ENCODE measurements at regions not wholly inside any gene's neighbourhood (a gene's known extent, or its start where the extent isn't known, plus 50 kb on each side); places are given as distances from the start of the nearest gene placed in this dataset.

DNA sequence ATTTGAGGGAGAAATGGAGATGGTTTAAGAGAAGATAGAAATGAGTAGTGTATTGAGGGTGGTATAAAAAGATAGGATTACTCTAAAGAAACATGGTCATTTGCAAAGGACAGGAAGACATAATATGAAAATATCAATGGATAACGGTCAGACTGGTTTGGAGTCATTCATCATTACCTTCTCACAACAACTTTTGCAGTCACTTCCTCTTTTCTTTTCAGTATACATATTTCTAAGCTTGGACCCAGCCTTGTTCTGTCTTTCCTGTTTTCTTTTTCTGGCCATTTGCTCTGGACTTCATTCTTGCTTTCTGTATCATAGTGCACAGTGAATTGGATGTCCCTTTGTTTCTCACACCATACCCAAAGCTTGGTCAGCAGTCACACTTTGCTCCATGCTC lies 966.5 kb upstream of the TYRP1 start:
- DNase-seq (ENCODE audit: low read depth), result no peak

DNA sequence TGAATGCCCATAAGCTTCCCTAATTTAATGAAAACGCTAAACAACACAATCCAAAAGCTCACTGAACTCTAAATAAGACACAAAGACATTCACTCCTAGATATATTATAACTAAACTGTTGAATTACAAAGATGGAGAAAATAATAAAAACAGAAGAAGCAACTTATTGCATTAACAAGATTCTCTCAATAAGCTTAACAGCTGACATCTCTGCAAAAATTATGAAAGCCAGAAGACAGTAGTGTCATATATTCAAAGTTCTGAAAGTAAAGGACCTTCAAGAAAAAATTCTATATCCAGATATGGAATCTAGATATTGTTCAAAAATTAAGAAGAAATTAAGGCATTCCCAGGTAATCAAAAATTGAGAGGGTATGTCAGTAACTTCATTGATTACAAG lies 957.8 kb upstream of the TYRP1 start:
- DNase-seq (ENCODE audit: low read depth), result no peak

DNA sequence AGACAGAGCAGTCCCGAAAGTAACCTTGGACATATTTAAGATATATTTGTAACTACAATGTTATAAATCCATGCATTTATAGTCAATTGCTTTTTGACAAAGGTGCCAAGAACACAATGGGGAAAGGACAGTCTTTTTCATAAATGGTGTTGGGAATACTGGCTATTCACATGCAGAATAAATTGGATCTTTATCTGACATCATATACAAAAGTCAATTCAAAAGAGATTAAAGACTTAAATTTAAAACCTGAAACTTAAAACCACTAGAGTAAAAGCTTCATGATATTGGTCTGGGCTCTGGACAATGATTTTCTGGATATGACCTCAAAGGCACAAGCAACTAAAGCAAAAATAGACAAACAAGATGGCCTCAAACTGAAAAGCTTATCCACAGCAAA lies 950.7 kb upstream of the TYRP1 start:
- DNase-seq (ENCODE audit: low read depth), result no peak

DNA sequence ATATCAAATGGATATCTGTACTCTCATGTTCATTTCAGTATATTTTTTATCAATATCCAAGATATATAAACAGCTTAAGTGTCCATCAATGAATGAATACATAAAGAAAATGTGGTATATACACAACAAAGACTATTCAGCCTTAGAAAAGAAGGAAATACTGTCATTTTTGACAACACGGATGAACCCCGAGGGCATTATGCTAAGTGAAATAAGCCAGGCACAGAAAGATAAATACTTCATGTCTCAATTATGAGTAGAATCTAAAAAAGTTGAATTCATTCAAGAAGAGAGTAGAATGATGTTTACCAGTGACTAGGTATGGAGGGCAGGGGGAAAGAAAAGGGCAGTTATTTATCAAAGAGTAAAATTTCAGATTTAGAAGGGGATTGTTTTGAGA lies 949.8 kb upstream of the TYRP1 start:
- no peak for DNase-seq (ENCODE audit: low read depth)

DNA sequence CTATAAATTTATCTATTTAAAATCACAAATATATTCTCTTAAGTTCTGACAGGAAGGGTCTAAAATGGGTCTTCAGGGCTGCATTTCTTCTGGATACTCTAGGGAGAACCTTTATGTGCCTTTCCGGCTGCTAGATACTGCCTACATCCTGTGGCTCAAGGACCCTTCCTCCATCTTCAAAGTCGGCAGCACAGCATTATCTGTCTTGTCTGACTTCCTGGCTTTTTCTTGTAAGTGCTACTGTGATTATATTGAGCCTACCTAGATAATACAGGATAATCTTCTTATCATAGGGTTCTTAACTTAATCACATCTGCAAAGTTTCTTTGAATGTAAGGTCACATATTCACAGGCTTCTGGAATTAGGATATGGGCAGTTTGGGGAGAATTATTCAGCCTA lies 943.8 kb upstream of the TYRP1 start:
- DNase-seq (ENCODE audit: low read depth), result no peak

DNA sequence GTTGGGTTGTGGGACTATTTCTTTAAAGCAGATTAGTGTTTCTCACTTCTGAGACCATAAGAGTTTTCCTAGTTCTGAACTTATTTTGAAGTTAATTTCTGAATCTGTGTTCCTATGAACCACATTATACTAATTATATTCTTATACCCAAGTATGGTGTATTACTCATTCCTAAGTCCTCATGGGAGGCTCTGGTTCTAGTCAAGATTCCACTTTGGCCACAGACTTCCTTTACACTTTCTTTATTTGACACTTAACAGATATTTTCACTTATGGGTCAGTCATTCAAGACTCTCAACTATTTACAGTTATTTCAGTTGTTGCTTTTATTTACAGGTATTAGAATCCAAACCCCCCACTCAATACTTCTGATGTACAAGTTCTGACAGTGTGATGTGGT lies 937.2 kb upstream of the TYRP1 start:
- DNase-seq (ENCODE audit: low read depth), result no peak

DNA sequence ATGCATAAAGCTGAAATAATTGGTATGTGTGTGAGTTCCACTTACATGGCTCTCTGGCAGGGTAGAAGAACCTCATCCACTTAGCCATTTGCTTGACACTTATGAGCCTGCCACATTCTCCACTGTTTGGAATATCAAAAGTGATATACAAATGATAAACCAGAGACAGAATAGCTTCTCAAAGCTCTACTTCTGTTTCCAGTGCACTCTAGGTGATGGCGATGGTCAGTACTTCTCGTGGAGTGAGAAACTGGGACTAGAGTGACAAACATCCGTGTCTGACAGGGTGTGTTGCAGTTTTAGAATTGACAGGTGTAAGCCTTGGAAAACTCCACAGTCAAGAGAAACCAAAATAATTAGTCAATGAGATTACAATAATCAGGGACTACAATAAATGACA lies 935.8 kb upstream of the TYRP1 start:
- no peak for DNase-seq (ENCODE audit: low read depth)

DNA sequence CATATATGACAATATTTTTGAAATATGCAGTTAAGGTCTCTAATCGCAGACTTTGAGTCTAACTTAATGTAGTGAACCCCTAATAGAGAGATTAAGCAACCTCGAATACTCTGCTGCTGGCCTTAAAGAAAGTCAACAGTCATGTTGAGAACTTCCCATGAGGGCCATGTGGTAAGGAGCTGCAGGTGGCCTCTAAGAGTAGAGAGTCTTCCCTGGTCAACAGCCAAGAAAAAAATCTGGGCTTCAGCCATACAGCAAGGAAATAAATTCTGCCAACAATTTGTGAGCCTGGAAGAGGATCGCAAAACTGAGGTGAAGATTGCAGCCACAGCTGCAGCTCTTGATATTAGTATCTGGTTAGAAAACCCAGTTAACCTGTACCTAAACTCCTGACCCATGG lies 935.2 kb upstream of the TYRP1 start:
- no peak for DNase-seq (ENCODE audit: low read depth)

DNA sequence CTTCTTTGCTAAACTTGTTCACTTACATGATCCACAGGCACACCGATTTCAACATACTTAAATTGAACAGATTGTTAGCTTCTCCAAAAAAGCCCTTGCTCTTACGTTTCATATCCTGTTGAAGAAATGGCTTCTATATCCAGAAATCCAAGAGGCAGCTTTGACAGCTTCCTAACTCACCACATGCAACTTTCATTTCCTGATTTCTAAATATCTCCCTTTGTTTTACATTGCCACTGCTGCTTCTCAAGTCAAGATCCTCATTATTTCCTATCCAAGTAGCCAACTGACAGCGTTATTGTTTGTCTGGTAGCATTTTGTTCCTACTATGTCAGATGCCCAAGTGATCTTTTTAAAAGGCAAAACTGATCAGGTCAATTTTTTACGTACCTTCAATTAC lies 913.2 kb upstream of the TYRP1 start:
- no peak for DNase-seq (ENCODE audit: low read depth)

DNA sequence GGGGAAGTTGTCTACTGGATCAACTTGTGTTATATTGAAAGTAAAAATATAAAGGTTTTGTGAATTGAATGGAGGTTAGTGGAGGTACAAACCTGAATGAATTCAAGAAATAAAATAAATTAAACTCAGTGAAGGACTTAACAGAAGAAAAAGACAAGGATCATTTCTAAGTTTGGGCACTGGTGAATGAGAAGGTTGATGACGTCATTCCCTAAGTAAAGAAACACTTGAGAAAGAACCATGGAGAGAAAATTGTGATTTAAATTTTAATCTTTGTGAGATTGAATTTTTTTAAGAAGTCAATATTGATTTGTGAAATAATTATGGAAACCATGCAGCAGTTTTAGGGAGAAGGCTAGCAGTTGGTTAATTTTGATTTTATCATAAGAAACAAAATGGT lies 900.3 kb upstream of the TYRP1 start:
- no peak for DNase-seq (ENCODE audit: low read depth)

DNA sequence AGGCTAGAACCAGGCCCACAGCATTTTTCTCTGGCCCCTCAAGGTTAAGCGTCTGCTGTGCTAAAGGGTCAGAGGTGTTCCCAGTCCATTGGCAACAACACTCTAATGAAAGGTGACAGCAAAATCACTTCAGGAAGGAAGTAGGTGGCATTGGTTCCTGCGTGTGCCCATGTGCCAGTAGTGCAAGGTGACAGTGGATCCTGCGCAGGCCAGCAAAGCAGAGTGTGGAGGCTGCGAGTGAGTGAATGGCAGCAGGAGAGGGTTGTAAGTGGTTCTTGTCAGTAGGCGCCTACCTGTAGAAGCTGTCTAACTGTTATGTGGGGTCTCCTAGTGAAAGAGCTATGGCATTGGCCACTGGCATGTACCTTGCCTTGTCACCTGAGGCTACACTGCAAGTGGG lies 898.2 kb upstream of the TYRP1 start:
- no peak for DNase-seq (ENCODE audit: low read depth)

DNA sequence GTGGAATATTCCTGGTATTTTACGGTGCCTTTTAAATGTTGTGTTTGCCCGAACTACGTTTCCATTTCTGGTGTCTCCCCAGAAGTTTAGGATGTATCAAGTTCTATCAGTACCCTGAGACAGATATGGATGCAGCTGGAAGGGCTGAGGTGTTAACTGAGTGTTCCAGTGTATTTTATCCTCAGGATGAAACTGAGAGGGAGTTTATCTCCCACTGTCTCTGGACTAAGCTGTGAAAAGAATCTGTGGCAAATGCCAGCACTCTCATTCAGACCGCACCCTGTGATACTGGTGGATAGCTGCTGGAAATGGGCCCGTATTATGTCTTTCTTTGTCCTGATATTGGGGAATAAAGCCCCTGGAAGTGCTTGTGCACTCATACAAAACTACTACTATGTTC lies 887.2 kb upstream of the TYRP1 start:
- no peak for DNase-seq (ENCODE audit: low read depth)

DNA sequence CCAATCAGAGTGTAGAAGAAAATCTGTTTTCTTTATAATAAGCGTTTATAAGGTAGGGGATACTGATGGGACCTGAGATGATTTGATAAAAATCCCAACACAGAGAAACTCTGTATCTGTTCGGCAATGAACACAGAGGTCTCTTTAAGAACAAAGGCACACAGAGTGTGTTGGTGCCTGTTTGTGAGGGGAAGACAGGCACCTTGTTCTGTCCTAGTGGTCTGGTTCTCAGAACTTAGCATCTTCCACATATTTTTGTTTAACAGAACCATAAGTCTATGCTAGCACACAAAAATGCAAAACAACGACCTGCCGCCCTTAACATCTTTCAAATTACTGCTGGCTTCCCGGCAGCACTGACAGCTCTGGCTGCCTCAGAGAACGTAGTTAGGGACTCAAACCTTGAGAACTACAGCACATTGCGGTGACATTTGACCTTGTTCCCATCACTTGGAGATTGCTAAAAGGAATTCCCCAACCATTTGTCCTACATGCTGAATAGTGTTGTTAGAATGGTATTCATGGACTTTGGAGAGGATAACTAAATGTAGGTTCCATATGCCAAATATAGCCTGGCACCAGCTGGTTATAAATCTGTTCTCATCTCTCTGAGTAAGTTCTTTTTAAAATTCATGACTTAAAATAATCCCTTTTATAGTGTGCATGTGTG lies 871.7 kb upstream of the TYRP1 start:
- DNase-seq (ENCODE audit: low read depth), result no peak

DNA sequence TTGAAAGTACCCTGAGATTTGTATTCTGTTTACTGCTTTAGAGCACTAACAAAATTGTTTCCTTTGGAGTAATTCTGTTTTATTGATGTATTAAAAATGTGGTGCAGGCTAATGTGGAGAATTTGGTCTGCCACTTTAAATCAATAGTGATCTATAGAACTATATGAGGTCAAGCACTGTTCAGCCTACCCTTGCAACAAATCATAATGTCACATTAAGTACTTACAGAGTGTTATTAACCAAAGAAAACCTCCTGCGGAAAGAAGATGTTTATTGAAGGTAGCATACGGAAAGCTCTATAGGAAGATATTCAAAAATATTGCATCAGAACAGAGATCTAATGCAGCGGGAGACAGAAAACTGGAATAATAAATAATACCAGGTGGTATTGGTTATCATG lies 865.0 kb upstream of the TYRP1 start:
- DNase-seq (ENCODE audit: low read depth), result no peak

DNA sequence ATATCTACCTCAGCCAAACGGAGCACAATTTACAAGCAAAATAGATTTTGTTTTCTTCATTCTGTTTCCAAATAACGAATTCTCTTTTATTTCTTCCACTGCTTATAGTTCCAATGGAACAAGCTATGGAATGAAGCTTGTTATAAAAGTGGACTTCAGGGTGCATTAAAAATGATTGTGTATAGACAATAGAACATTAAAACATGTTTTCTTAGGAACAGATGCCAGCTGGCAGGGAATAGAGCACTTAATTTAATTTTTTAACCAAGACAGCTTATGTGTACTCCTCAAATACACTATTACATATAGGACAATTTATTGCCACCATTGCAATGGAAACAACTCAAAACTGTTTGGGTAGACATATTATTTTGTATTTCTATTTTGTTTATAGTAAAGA lies 860.1 kb upstream of the TYRP1 start:
- DNase-seq (ENCODE audit: low read depth), result no peak

DNA sequence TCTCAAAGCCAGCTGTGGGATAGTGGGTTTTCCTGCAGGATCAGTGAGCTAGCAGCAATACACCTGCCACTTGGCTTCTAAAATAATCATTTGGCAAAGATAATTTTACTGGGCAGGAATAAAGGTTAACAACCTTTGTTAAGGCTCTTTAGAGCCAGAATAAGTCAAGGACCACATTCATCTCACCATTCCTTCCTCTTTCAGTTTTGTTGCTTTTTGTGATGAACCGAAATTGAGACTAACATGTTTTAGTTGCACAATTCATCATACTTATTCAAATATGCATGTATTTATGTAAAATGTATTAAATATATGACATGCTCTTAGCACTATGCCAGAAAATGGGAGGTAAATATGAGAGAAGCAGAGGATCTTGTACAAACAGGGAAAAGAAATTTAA lies 824.4 kb upstream of the TYRP1 start:
- no peak for DNase-seq (ENCODE audit: low read depth)

DNA sequence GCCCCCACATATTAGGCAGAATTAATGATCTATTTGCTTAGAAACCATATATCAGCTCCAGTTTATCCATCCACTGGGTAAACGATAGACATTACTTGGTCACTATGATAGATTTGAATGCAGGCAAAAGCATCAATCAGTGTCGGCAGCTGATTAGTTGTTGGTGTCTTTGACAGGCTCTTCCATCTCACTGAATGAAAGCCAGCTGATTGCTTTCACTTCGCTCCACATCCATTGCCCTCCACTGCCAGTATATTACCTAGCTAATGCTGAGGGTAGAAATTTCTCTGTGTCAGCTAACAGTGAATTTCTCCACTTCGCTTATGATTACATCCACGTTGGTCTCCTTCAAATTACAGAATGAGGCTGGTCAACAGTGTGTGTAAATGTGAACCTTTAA lies 821.3 kb upstream of the TYRP1 start:
- no peak for DNase-seq (ENCODE audit: low read depth)

DNA sequence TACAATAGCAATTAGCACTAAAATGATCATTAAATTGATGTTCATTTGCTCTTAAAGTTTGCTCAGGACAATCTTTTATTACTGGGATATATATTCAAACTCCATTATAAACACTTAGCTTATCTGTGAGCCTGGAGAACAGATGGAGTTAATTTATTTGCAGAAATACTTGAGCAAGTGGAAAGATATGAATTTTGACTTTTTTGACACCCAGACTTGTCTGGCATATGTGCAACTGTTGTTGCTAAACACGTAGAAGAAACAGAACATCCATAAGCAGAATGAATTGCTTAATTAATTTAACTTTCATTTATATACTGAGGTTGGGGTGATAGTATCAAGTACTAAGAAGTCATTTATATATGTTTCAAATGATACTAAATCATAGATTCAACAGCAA lies 820.7 kb upstream of the TYRP1 start:
- DNase-seq (ENCODE audit: low read depth), result no peak

DNA sequence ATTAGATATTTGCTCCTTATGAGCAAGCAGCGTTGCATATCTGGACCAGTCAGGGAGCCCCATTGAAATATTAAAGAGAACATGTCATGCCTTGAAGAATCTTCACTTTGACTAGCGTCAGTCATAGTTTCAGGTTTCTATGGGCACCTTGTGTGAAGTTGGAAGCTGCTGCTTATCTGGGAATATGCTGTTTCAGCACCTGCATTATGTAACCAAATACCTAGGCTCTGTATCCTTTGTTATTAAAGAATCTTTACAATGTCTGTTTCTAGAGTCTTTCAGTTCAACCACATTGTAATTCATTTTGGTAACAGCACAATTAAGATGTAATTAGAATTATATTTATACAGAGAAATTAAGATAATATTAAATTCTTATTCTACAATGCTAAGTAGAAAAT lies 818.8 kb upstream of the TYRP1 start:
- DNase-seq (ENCODE audit: low read depth), result no peak

DNA sequence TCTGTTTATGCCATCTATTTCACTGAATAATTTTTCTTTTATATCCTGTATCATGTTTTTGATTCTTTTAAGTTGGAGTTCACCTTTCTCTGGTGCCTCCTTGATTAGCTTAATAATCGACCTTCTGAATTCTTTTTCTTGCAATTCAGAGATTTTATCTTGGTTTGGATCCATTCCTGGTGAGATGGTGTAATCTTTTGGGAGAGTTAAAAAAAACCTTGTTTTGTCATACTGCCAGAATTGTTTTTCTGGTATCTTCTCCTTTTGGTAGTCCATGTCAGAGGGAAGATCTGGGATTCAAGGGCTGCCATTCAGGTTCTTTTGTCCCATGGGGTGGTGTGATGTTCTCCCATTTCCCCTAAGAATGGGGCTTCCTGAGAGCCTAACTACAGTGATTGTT lies 800.8 kb upstream of the TYRP1 start:
- DNase-seq (ENCODE audit: low read depth), result no peak

DNA sequence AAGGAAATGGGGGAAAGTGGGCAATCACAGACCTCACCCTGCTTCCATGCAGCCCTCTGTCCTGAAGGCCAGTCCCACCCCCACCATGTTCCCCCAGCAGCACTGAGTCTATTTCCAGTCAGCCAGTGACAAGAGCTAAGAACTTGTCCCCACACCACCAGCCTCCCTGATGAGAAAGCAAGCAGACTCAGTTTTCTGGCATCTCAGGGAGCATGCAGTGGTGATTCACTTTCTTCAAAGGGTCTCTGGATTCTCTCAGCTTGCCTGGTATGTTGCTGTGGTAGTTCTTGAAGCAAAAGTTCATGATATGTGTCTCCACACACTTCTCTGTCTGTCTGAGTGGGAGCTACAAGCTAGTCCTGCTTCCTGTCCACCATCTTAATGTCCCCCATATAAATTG lies 799.9 kb upstream of the TYRP1 start:
- DNase-seq (ENCODE audit: low read depth), result peak; percentile 29

DNA sequence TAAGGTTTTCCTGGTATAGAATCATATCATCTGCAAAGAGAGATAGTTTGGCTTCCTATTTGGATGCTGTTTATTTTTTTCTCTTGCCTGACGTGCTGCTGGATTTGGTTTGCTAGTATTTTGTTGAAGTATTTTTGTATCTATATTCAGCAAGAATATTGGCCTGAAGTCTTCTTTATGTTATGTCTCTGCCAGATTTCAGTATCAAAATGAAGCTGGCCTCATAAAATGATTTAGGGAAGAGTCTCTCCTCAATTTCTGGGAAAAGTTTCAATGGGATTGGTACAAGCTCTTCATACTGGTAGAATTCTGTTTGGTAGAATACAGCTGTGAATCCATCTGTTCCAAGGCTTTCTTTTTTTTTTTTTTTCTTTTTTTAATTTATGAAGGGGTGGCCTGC lies 799.0 kb upstream of the TYRP1 start:
- no peak for DNase-seq (ENCODE audit: low read depth)

DNA sequence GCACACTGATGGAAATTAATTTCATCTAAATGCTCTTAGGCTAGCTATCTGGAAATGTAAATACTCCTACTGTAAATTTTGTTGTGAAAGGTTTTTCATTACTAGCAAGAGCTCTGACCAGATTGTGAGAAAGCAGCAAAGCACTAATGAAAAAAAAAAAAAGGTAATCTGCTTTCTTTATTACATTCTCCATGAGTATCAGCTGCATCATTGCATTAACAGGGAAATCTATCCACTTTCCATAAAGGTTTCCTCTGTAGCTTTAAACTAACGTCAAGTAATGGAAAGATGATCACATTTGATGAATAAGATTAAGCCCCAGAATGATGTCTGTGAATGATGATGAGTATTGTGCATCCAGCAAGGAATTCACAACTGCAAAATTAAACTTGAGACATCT lies 790.6 kb upstream of the TYRP1 start:
- no peak for DNase-seq (ENCODE audit: low read depth)

DNA sequence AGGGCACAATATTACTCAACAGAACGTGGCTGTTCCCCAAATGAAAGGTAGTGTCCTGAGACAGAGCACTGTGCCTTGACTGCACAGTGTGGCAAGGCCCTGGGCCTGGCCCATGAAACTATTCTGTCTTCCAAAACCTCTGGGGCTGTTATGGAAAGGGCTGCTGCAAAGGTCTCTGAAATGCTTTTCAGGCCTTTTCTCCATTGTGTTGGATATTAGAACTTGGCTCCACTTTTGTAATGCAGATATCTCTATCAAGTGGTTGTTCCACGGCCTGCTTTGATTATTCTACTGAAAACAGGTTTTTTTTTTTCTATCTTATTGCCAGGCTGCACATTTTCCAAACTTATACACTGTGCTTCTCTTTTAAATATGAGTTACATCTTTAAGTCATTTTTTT lies 777.5 kb upstream of the TYRP1 start:
- no peak for DNase-seq (ENCODE audit: low read depth)

DNA sequence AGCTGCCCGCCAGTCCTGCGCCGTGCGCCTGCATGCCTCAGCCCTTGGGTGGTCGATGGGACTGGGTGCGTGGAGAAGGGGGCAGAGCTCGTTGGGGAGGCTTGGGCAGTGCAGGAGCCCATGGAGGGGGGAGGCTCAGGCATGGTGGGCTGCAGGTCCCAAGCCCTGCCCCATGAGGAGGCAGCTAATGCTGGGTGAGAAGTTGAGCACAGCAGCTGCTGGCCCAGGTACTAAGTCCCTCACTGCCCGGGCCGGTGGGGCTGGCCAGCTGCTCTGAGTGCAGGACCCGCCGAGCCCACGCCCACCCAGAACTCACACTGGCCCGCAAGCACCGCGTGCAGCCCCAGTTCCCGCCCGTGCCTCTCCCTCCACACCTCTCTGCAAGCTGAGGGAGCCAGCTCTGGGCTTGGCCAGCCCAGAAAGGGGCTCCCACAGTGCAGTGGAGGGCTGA lies 764.3 kb upstream of the TYRP1 start:
- no peak for DNase-seq (ENCODE audit: low read depth)

Data from HS-5 (cell line).